ENCODE measurements at regions not wholly inside any gene's neighbourhood (a gene's known extent, or its start where the extent isn't known, plus 50 kb on each side); places are given as distances from the start of the nearest gene placed in this dataset.

GRCh38 chrX:55356609-55357008, 91.9 kb upstream of the PAGE3 start:
- H3K27me3 ChIP-seq (ENCODE audit: insufficient read depth, low read length), result 0 out of 2 replicates have a peak, but pooled peaks cover 3% of the 10 kb centered on the region
- no TSS peak for BruUV-seq (replicated peaks)
- H3K36me3 ChIP-seq (ENCODE audit: control insufficient read depth in 1 of 2, insufficient read depth in 2 of 2, low read length in 2 of 2), result no peaks in the 10 kb centered on the region
- no peak overlapping the region for H3K4me2 ChIP-seq (ENCODE audit: low read length)
- TF ChIP-seq ZNF274 (IDR thresholded peaks at IDR 0.05; ENCODE audit: low read depth, low read length) (no peak), SP1 (IDR thresholded peaks at IDR 0.05; ENCODE audit: low read depth) (no peak), SRF (IDR thresholded peaks at IDR 0.05; ENCODE audit: low read depth) (no peak), JUND (IDR thresholded peaks at IDR 0.05) (no peak), CTCF (IDR thresholded peaks at IDR 0.05 in 2 of 3, conservative IDR thresholded peaks at IDR 0.05 in 1 of 3; ENCODE audit: borderline replicate concordance in 1 of 3, insufficient read depth in 1 of 3, low read depth in 2 of 3, low read length in 2 of 3) (no peak), CBX3 (IDR thresholded peaks at IDR 0.05; ENCODE audit: low read depth) (no peak), ZFX (IDR thresholded peaks at IDR 0.05) (no peak), SIN3A (IDR thresholded peaks at IDR 0.05; ENCODE audit: low read depth) (no peak), EZH2phosphoT487 (IDR thresholded peaks at IDR 0.05; ENCODE audit: borderline replicate concordance) (no peak), YY1 (IDR thresholded peaks at IDR 0.05; ENCODE audit: extremely low read depth, insufficient replicate concordance, low read depth, low read length) (no peak), EGR1 (IDR thresholded peaks at IDR 0.05; ENCODE audit: low read depth) (no peak), ATF3 (IDR thresholded peaks at IDR 0.05) (no peak), EZH2 (IDR thresholded peaks at IDR 0.05) (no peak)
- H3K9me2 ChIP-seq (ENCODE audit: insufficient read depth), result no peaks in the 10 kb centered on the region
- H4K20me1 ChIP-seq (ENCODE audit: insufficient read depth), result no peaks in the 10 kb centered on the region
- H3K79me2 ChIP-seq (ENCODE audit: insufficient read depth, low read length), result no peaks in the 10 kb centered on the region
- H3K9ac ChIP-seq (ENCODE audit: low read length), result no peak overlapping the region
- ATAC-seq, result no peak
- H3K4me1 ChIP-seq (ENCODE audit: control insufficient read depth in 1 of 2, insufficient read depth in 2 of 2, low read length in 2 of 2), result no peaks in the 10 kb centered on the region
- no peak overlapping the region for H3K27ac ChIP-seq (ENCODE audit: low read depth, low read length)
- no peak overlapping the region for H2AFZ ChIP-seq (ENCODE audit: low read depth, low read length, poor library complexity, severe bottlenecking)
- CTCF ChIA-PET, result no interaction called here
- no peak overlapping the region for H3K4me3 ChIP-seq (replicated peaks in 1 of 2; ENCODE audit: low read depth in 1 of 2, low read length in 2 of 2)
- POLR2A ChIA-PET, result no interaction called here
- no peak for DNase-seq (ENCODE audit: low read depth, low spot score)
- no peaks in the 10 kb centered on the region for H3K9me3 ChIP-seq (ENCODE audit: control insufficient read depth in 1 of 2, insufficient read depth in 1 of 2, low read depth in 1 of 2, low read length in 2 of 2)
- RAD21 ChIA-PET (ENCODE audit: low non-redundant PET in 1 of 2, low total read pairs in 2 of 2, uncharacterized antibody in 2 of 2, unreplicated experiment in 2 of 2), result no interaction called here
- intact Hi-C loops (cut with micrococcal nuclease), result no loop called here

All from HCT116 (cell line).